A549 (cell line): ENCODE measurements at regions not wholly inside any gene's neighbourhood (a gene's known extent, or its start where the extent isn't known, plus 50 kb on each side); places are given as distances from the start of the nearest gene placed in this dataset.

Source experiments
- ATAC-seq, 2 experiments: fragments of 200-7000 bp in 1 of 2; fragments of >200 bp in 1 of 2; cut with Nextera tagmentation in 1 of 2; cut with Tn5 transposase in 1 of 2; 3 replicates each; pipeline versions ENCODE4 v1.8.0 to v1.9.1; 2018 to 2020; ENCODE audit warnings: mild to moderate bottlenecking in 1 of 2, moderate library complexity in 1 of 2
- CTCF ChIA-PET: fragments of 300-600 bp; sonication (Branson Sonifier 250); formaldehyde crosslinking; extraction: SDS; loops from one replicate; lab custom pipeline; 2021; ENCODE audit warnings: antibody characterized with exemption, inconsistent platforms; lab: Yijun Ruan, JAX
- POLR2A ChIA-PET: fragments of 350-600 bp; formaldehyde crosslinking; extraction: SDS; loops from one replicate; lab custom pipeline; 2021; ENCODE audit warnings: antibody characterized with exemption, inconsistent platforms; lab: Yijun Ruan, JAX
- DNase-seq, 2 experiments: peaks; one replicate each; pipeline versions ENCODE4 v3.0.0 to v3.0.0-alpha.2; 2011 to 2016; ENCODE audit warnings: low read depth in 1 of 2, low spot score in 1 of 2
- FAIRE-seq: peaks from 2 replicates; lab custom pipeline; 2011; peaks lifted over from hg19 to GRCh38; lab: Jason Lieb, UNC
- H3K27ac ChIP-seq, 2 experiments: fragments of >200 bp; sonication (Bioruptor Twin); formaldehyde crosslinking; 3 replicates each; pipeline ENCODE4 v1.5.1; 2016 to 2017
- H3K4me1 ChIP-seq: fragments of >200 bp; sonication (Bioruptor Twin); formaldehyde crosslinking; 3 replicates; pipeline ENCODE4 v1.6.1; 2016
- H3K4me2 ChIP-seq: fragments of >200 bp; sonication (Bioruptor Twin); formaldehyde crosslinking; 3 replicates; pipeline ENCODE4 v1.6.1; 2016
- H3K4me3 ChIP-seq: fragments of >200 bp; sonication (Bioruptor Twin); formaldehyde crosslinking; 3 replicates; pipeline ENCODE4 v1.5.1; 2016
- H3K9me3 ChIP-seq: fragments of >200 bp; sonication (Bioruptor Twin); formaldehyde crosslinking; 3 replicates; pipeline ENCODE4 v1.6.1; 2016
- BHLHE40 ChIP-seq: IDR thresholded peaks from 2 replicates; pipeline ENCODE4 v1.6.1; 2012; ENCODE audit warnings: low read depth, low read length, inconsistent platforms
- CBX8 ChIP-seq: fragments of 200-600 bp; sonication (generic); IDR thresholded peaks from 2 replicates; pipeline ENCODE4 v1.6.1; 2016
- CEBPB ChIP-seq, 2 experiments: fragments of >200 bp in 1 of 2; sonication (Bioruptor Twin) in 1 of 2; formaldehyde crosslinking in 1 of 2; IDR thresholded peaks; 2 replicates each; pipeline ENCODE4 v1.6.1; 2012 to 2016
- EHF ChIP-seq: fragments of 250-450 bp; sonication (Bioruptor Pico); IDR thresholded peaks from 2 replicates; pipeline ENCODE4 v1.5.0; 2020; ENCODE audit warnings: mild to moderate bottlenecking
- EP300 ChIP-seq, 2 experiments: fragments of >200 bp; sonication (Bioruptor Twin); formaldehyde crosslinking; IDR thresholded peaks; 2 replicates in 1 of 2; 3 replicates in 1 of 2; pipeline ENCODE4 v1.6.1; 2016 to 2017
- FOXS1 ChIP-seq: fragments of 250-450 bp; sonication (Bioruptor Pico); IDR thresholded peaks from 2 replicates; pipeline ENCODE4 v1.5.0; 2020; ENCODE audit warnings: mild to moderate bottlenecking, moderate library complexity
- KDM1A ChIP-seq: fragments of 200-600 bp; sonication (generic); IDR thresholded peaks from 2 replicates; pipeline ENCODE4 v1.6.1; 2016; ENCODE audit warnings: low read depth, mild to moderate bottlenecking
- MAFK ChIP-seq: fragments of 450-650 bp; IDR thresholded peaks from 2 replicates; pipeline ENCODE4 v1.6.1; 2014; ENCODE audit not compliant: partially characterized antibody
- NFE2L2 ChIP-seq: fragments of 150-350 bp; conservative IDR thresholded peaks from 2 replicates; pipeline ENCODE4 v1.6.1; 2014; ENCODE audit warnings: low read length
- NPAS2 ChIP-seq: fragments of 250-450 bp; sonication (Bioruptor Pico); IDR thresholded peaks from 2 replicates; pipeline ENCODE4 v1.8.0; 2022; ENCODE audit warnings: mild to moderate bottlenecking, moderate library complexity, borderline replicate concordance
- NR3C1 ChIP-seq: fragments of >200 bp; sonication (Bioruptor Twin); formaldehyde crosslinking; IDR thresholded peaks from 3 replicates; pipeline ENCODE4 v1.6.1; 2017
- PHF8 ChIP-seq: fragments of 200-600 bp; sonication (generic); IDR thresholded peaks from 2 replicates; pipeline ENCODE4 v1.6.1; 2016; ENCODE audit warnings: low read depth, mild to moderate bottlenecking, antibody characterized with exemption, moderate library complexity, borderline replicate concordance
- SREBF2 ChIP-seq: fragments of 450-650 bp; IDR thresholded peaks from 2 replicates; pipeline ENCODE4 v1.6.1; 2014; ENCODE audit warnings: mild to moderate bottlenecking, moderate library complexity
- TFCP2L1 ChIP-seq: fragments of 250-450 bp; sonication (Bioruptor Pico); IDR thresholded peaks from 2 replicates; pipeline ENCODE4 v1.5.0; 2021; ENCODE audit warnings: mild to moderate bottlenecking
- ZC3H11A ChIP-seq: fragments of 450-650 bp; IDR thresholded peaks from 2 replicates; pipeline ENCODE4 v1.6.1; 2014; ENCODE audit warnings: antibody characterized with exemption, mild to moderate bottlenecking
- ZFP36 ChIP-seq: fragments of 450-650 bp; IDR thresholded peaks from 2 replicates; pipeline ENCODE4 v1.6.1; 2014; ENCODE audit warnings: borderline replicate concordance; ENCODE audit not compliant: partially characterized antibody
- ZNF302 ChIP-seq: fragments of 250-450 bp; sonication (Bioruptor Pico); IDR thresholded peaks from 2 replicates; pipeline ENCODE4 v1.9.0; 2021; ENCODE audit warnings: inconsistent platforms, mild to moderate bottlenecking, moderate library complexity
- WGBS: methylation state at CpG from one replicate; pipeline ENCODE4 v1.1.6; 2017; ENCODE audit errors: missing lambda C conversion rate; 5-methylcytosine and 5-hydroxymethylcytosine counted together
- TF ChIP-seq, protein P1 (sequence below): fragments of 200-600 bp; sonication (generic); IDR thresholded peaks from 2 replicates; pipeline ENCODE4 v1.6.1; 2016; ENCODE audit warnings: antibody characterized with exemption, mild to moderate bottlenecking, moderate library complexity
- TF ChIP-seq, protein P2 (sequence below): fragments of 150-350 bp; IDR thresholded peaks from 2 replicates; pipeline ENCODE4 v1.6.1; 2014; ENCODE audit warnings: low read depth, mild to moderate bottlenecking, low read length
- TF ChIP-seq, protein P3 (sequence below): fragments of 250-450 bp; sonication (Bioruptor Pico); IDR thresholded peaks from 2 replicates; pipeline ENCODE4 v1.5.0; 2021; ENCODE audit warnings: mild to moderate bottlenecking, moderate library complexity, borderline replicate concordance
- TF ChIP-seq, protein P4 (sequence below): IDR thresholded peaks from 2 replicates; pipeline ENCODE4 v1.6.1; 2012; ENCODE audit warnings: low read depth, borderline replicate concordance
- TF ChIP-seq, protein P5 (sequence below): fragments of 450-650 bp; IDR thresholded peaks from 2 replicates; pipeline ENCODE4 v1.6.1; 2014; ENCODE audit warnings: antibody characterized with exemption
- TF ChIP-seq, protein P6 (sequence below): fragments of >200 bp; sonication (Bioruptor Twin); formaldehyde crosslinking; IDR thresholded peaks from 3 replicates; pipeline ENCODE4 v1.6.1; 2016

DNA sequence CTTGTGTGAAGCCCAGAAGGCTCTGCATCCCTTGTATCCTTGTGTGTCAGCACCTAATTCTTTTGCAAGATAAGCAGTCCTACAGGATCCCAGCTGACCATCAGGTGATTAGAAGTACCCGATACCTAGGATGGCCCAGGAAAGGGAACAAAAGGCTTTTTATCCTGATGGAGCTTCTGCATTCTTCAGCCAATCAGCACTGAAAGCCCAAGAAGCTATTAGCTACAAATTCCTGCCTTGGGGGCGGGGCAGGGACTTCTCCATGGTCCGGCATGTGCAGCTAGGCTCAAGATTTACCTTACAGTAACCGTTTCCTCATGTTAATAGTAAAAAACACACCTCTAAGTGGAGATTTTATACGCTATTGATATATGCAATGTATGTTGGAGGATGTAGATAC is 264.6 kb upstream of the THUMPD2 start:
- DNase-seq = no peak
- H3K27ac ChIP-seq = no peak overlapping the region
- H3K4me1 ChIP-seq = no peaks in the 10 kb centered on the region
- no peaks in the 10 kb centered on the region for H3K9me3 ChIP-seq
- no peak for FAIRE-seq
- POLR2A ChIA-PET = no interaction called here
- H3K4me3 ChIP-seq = no peak overlapping the region
- TF ChIP-seq MAFK (no peak), BHLHE40 (no peak), PHF8 (no peak), EHF (CRISPR knock-in tag) (no peak), NR3C1 (no peak), ZC3H11A (no peak), CBX8 (no peak), ZNF302 (no peak), EP300 (IDR thresholded peaks at IDR 0.05) (no peak), FOXS1 (CRISPR knock-in tag) (no peak), KDM1A (no peak)
- TF ChIP-seq, protein P1, sequence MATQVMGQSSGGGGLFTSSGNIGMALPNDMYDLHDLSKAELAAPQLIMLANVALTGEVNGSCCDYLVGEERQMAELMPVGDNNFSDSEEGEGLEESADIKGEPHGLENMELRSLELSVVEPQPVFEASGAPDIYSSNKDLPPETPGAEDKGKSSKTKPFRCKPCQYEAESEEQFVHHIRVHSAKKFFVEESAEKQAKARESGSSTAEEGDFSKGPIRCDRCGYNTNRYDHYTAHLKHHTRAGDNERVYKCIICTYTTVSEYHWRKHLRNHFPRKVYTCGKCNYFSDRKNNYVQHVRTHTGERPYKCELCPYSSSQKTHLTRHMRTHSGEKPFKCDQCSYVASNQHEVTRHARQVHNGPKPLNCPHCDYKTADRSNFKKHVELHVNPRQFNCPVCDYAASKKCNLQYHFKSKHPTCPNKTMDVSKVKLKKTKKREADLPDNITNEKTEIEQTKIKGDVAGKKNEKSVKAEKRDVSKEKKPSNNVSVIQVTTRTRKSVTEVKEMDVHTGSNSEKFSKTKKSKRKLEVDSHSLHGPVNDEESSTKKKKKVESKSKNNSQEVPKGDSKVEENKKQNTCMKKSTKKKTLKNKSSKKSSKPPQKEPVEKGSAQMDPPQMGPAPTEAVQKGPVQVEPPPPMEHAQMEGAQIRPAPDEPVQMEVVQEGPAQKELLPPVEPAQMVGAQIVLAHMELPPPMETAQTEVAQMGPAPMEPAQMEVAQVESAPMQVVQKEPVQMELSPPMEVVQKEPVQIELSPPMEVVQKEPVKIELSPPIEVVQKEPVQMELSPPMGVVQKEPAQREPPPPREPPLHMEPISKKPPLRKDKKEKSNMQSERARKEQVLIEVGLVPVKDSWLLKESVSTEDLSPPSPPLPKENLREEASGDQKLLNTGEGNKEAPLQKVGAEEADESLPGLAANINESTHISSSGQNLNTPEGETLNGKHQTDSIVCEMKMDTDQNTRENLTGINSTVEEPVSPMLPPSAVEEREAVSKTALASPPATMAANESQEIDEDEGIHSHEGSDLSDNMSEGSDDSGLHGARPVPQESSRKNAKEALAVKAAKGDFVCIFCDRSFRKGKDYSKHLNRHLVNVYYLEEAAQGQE = no peak
- TF ChIP-seq, protein P2, sequence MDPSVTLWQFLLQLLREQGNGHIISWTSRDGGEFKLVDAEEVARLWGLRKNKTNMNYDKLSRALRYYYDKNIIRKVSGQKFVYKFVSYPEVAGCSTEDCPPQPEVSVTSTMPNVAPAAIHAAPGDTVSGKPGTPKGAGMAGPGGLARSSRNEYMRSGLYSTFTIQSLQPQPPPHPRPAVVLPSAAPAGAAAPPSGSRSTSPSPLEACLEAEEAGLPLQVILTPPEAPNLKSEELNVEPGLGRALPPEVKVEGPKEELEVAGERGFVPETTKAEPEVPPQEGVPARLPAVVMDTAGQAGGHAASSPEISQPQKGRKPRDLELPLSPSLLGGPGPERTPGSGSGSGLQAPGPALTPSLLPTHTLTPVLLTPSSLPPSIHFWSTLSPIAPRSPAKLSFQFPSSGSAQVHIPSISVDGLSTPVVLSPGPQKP = no peak
- TF ChIP-seq, protein P3, sequence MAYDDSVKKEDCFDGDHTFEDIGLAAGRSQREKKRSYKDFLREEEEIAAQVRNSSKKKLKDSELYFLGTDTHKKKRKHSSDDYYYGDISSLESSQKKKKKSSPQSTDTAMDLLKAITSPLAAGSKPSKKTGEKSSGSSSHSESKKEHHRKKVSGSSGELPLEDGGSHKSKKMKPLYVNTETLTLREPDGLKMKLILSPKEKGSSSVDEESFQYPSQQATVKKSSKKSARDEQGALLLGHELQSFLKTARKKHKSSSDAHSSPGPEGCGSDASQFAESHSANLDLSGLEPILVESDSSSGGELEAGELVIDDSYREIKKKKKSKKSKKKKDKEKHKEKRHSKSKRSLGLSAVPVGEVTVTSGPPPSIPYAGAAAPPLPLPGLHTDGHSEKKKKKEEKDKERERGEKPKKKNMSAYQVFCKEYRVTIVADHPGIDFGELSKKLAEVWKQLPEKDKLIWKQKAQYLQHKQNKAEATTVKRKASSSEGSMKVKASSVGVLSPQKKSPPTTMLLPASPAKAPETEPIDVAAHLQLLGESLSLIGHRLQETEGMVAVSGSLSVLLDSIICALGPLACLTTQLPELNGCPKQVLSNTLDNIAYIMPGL (CRISPR knock-in tag) = no peak
- TF ChIP-seq, protein P4, sequence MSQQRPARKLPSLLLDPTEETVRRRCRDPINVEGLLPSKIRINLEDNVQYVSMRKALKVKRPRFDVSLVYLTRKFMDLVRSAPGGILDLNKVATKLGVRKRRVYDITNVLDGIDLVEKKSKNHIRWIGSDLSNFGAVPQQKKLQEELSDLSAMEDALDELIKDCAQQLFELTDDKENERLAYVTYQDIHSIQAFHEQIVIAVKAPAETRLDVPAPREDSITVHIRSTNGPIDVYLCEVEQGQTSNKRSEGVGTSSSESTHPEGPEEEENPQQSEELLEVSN = no peak
- TF ChIP-seq, protein P5, sequence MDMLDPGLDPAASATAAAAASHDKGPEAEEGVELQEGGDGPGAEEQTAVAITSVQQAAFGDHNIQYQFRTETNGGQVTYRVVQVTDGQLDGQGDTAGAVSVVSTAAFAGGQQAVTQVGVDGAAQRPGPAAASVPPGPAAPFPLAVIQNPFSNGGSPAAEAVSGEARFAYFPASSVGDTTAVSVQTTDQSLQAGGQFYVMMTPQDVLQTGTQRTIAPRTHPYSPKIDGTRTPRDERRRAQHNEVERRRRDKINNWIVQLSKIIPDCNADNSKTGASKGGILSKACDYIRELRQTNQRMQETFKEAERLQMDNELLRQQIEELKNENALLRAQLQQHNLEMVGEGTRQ = no peak
- TF ChIP-seq, all 56 proteins: peak for 0
- no peak for ATAC-seq
- CTCF ChIA-PET = interaction anchor here (0.8 to 1.2 kb wide), 2 partner anchors 10 to 27 kb away, joined by 3 read pairs; no protein-coding TSS in a partner anchor
- 16% methylated on average over 5 of the region's 5 CpGs for WGBS
- no peak overlapping the region for H3K4me2 ChIP-seq

DNA sequence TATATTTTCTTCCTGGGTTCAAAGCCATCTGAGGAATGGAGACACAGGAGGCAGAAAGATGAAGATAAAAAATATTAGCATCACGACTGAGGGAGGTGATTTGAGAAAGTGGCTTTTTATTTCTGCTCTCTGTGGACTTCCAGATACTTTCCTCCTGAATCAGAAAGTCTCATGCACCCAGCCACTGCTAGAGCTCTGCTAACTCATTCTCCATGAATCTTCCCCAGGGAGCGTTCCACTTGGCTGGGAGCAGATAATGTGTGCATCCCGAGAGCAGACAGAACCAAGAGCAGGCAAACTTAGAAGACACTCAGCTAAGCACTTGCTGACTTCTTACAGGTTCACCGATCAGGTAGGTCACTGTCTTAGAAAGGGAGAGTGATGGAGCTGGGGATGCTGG is 264.1 kb upstream of the THUMPD2 start:
- Histone ChIP-seq H3K4me1 (no peaks in the 10 kb centered on the region), H3K9me3 (no peaks in the 10 kb centered on the region), H3K27ac (no peak overlapping the region), H3K4me2 (no peak overlapping the region), H3K4me3 (no peak overlapping the region)
- TF ChIP-seq CEBPB (IDR thresholded peaks at IDR 0.05) = no peak
- TF ChIP-seq NFE2L2 = no peak
- TF ChIP-seq, protein P3 (CRISPR knock-in tag) = no peak
- no peak for TF ChIP-seq ZFP36
- TF ChIP-seq TFCP2L1 = no peak
- TF ChIP-seq NPAS2 (CRISPR knock-in tag) = no peak
- no peak for TF ChIP-seq SREBF2
- TF ChIP-seq, protein P6, sequence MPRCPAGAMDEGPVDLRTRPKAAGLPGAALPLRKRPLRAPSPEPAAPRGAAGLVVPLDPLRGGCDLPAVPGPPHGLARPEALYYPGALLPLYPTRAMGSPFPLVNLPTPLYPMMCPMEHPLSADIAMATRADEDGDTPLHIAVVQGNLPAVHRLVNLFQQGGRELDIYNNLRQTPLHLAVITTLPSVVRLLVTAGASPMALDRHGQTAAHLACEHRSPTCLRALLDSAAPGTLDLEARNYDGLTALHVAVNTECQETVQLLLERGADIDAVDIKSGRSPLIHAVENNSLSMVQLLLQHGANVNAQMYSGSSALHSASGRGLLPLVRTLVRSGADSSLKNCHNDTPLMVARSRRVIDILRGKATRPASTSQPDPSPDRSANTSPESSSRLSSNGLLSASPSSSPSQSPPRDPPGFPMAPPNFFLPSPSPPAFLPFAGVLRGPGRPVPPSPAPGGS = no peak
- ChIA-PET POLR2A (no interaction called here), CTCF (interaction anchor here (0.8 to 1.2 kb wide), 2 partner anchors 10 to 28 kb away, joined by 3 read pairs; no protein-coding TSS in a partner anchor)
- FAIRE-seq (no peak), ATAC-seq (no peak), DNase-seq (no peak)
- WGBS = 11% methylated on average over 4 of the region's 4 CpGs
